Endothelial cell of umbilical vein (primary cell): ENCODE measurements at regions not wholly inside any gene's neighbourhood (a gene's known extent, or its start where the extent isn't known, plus 50 kb on each side); places are given as distances from the start of the nearest gene placed in this dataset.
"Not testable (repeated sequence)": the region's sequence is repeated elsewhere in the genome, so short reads cannot be mapped to it uniquely, and the experiment has no call there.

Source experiments
- BruUV-seq: library from RNA; stranded (reverse); fragments of 400-500 nt; replicated peaks from 2 replicates; lab custom pipeline; 2021; lab: Mats Ljungman, UMichigan
- CTCF ChIA-PET: fragments of 300-600, 350-600 bp; sonication (Branson Sonifier 250); formaldehyde crosslinking; loops from one replicate; lab custom pipeline; 2021; ENCODE audit warnings: antibody characterized with exemption, inconsistent platforms; lab: Charles Lee
- POLR2A ChIA-PET: fragments of 300-600, 350-600 bp; sonication (Branson Sonifier 250); formaldehyde crosslinking; loops from one replicate; lab custom pipeline; 2021; ENCODE audit warnings: antibody characterized with exemption, inconsistent platforms; lab: Charles Lee
- DNase-seq: peaks from one replicate; pipeline ENCODE4 v3.0.0-alpha.2; 2011; ENCODE audit warnings: low read depth, low spot score
- FAIRE-seq: peaks from 2 replicates; lab custom pipeline; 2011; peaks lifted over from hg19 to GRCh38; lab: Jason Lieb, UNC
- H2AFZ ChIP-seq: 2 replicates; pipeline ENCODE4 v1.6.0; 2012; ENCODE audit warnings: low read depth, low read length, control low read depth, inconsistent platforms
- H3K27ac ChIP-seq: 2 replicates; pipeline ENCODE4 v1.5.1; 2011; ENCODE audit warnings: low read depth, mild to moderate bottlenecking, control low read depth, low read length, moderate library complexity; ENCODE audit not compliant: insufficient read depth
- H3K27me3 ChIP-seq, 2 experiments: 2 replicates each; pipeline versions ENCODE4 v1.6.0 to v1.6.1; 2011; ENCODE audit warnings: low read length in 2 of 2, mixed read lengths in 1 of 2; ENCODE audit not compliant: control insufficient read depth in 2 of 2, insufficient read depth in 2 of 2
- H3K36me3 ChIP-seq, 2 experiments: 2 replicates in 1 of 2; 3 replicates in 1 of 2; pipeline ENCODE4 v1.5.1; 2011; ENCODE audit warnings: low read length in 2 of 2, mild to moderate bottlenecking in 1 of 2, moderate library complexity in 1 of 2; ENCODE audit not compliant: control insufficient read depth in 2 of 2, insufficient read depth in 2 of 2; ENCODE audit errors: extremely low read depth in 1 of 2
- H3K4me1 ChIP-seq: 3 replicates; pipeline ENCODE4 v1.5.1; 2011; ENCODE audit warnings: mild to moderate bottlenecking, low read length; ENCODE audit not compliant: control insufficient read depth, insufficient read depth; ENCODE audit errors: extremely low read depth
- H3K4me2 ChIP-seq: 2 replicates; pipeline ENCODE4 v1.6.1; 2011; ENCODE audit warnings: low read length, control low read depth, mixed read lengths; ENCODE audit not compliant: insufficient read depth
- H3K4me3 ChIP-seq, 3 experiments: fragments of 200-600 bp in 1 of 3; sonication (generic), shearing (Covaris generic) in 1 of 3; replicated peaks in 1 of 3; 2 replicates each; pipeline ENCODE4 v1.5.1; 2011 to 2016; ENCODE audit warnings: control low read depth in 3 of 3, low read length in 3 of 3, mild to moderate bottlenecking in 2 of 3, inconsistent platforms in 1 of 3, low read depth in 1 of 3, moderate library complexity in 1 of 3; ENCODE audit not compliant: insufficient read depth in 1 of 3
- H3K79me2 ChIP-seq: 2 replicates; pipeline ENCODE4 v1.6.0; 2012; ENCODE audit warnings: low read length, inconsistent platforms; ENCODE audit not compliant: control insufficient read depth, insufficient read depth
- H3K9ac ChIP-seq: replicated peaks from 2 replicates; pipeline ENCODE3; 2011; ENCODE audit warnings: low read length, control low read depth; ENCODE audit not compliant: insufficient read depth; ENCODE audit errors: extremely low read depth
- H3K9me1 ChIP-seq: replicated peaks from 3 replicates; pipeline ENCODE4 v1.6.0; 2011; ENCODE audit warnings: mild to moderate bottlenecking, low read length; ENCODE audit not compliant: control insufficient read depth, insufficient read depth; ENCODE audit errors: extremely low read depth
- H3K9me3 ChIP-seq: replicated peaks from 2 replicates; pipeline ENCODE4 v1.5.1; 2012; ENCODE audit warnings: low read length, inconsistent platforms; ENCODE audit not compliant: control insufficient read depth, insufficient read depth
- H4K20me1 ChIP-seq: replicated peaks from 2 replicates; pipeline ENCODE3; 2011; ENCODE audit warnings: mild to moderate bottlenecking, low read length; ENCODE audit not compliant: control insufficient read depth, insufficient read depth; ENCODE audit errors: extremely low read depth
- EZH2 ChIP-seq: IDR thresholded peaks from 2 replicates; pipeline ENCODE4 v1.6.1; 2012; ENCODE audit warnings: borderline replicate concordance, low read depth, mild to moderate bottlenecking, moderate library complexity, low read length, inconsistent platforms; ENCODE audit not compliant: severe bottlenecking
- FOS ChIP-seq: IDR thresholded peaks from 2 replicates; pipeline ENCODE4 v1.6.1; 2011; ENCODE audit warnings: mild to moderate bottlenecking, low read length, moderate library complexity, borderline replicate concordance; ENCODE audit not compliant: insufficient read depth
- GATA2 ChIP-seq: IDR thresholded peaks from 2 replicates; pipeline ENCODE4 v1.7.0; 2011; ENCODE audit warnings: low read depth, mild to moderate bottlenecking, moderate library complexity, mixed read lengths, low read length; ENCODE audit not compliant: insufficient read length, insufficient read depth
- MYC ChIP-seq: IDR thresholded peaks from one replicate; pipeline ENCODE4 v1.6.1; 2011; ENCODE audit warnings: mild to moderate bottlenecking, low read depth, low read length
- POLR2A ChIP-seq: IDR thresholded peaks from 2 replicates; pipeline ENCODE4 v1.6.1; 2012; ENCODE audit warnings: low read depth, mild to moderate bottlenecking, control low read depth, low read length
- dilution Hi-C: fragments of 300-500 bp; cut with MboI; formaldehyde crosslinking; loops from one replicate; pipeline ENCODE4 v1.15.0; 2019; ENCODE audit warnings: low sequenced_read_pairs; ENCODE audit not compliant: extremely low pct_ligation_motif_present
- intact Hi-C: fragments of 100-400 bp; cut with micrococcal nuclease; formaldehyde crosslinking; loops from one replicate; pipeline ENCODE4 v1.10.0; 2022
- TF ChIP-seq, protein P1 (sequence below), 2 donors: IDR thresholded peaks; 1 replicate in 1 of 2; 2 replicates in 1 of 2; pipeline ENCODE4 v1.5.1; 2011; ENCODE audit warnings: low read length in 2 of 2, mild to moderate bottlenecking in 2 of 2, moderate library complexity in 2 of 2, control low read depth in 1 of 2, inconsistent platforms in 1 of 2, low read depth in 1 of 2; ENCODE audit not compliant: insufficient read depth in 1 of 2; ENCODE audit errors: extremely low read depth in 1 of 2
- TF ChIP-seq, protein P2 (sequence below): IDR thresholded peaks from 2 replicates; pipeline ENCODE4 v1.6.1; 2011; ENCODE audit not compliant: insufficient read depth, insufficient read length

DNA sequence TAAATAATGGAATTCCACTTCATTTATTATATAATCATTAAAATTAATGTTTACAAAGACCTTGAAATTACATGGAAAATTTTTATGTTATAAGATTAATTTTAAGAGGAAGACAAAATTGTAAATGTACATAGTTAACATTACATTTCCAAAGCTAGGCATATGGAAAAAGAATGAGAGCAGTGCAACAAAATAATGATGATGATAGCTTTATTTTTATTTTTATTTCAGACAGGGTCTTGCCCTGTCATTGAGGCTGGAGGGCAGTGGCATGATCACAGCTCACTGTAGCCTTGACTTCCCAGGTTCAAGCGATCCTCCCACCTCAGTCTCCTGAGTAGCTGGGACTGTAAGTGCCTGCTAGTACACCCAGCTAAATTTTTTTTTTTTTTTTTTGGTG lies 61.2 kb upstream of the ZCCHC2 start:
- Histone ChIP-seq H3K79me2 (no peaks in the 10 kb centered on the region), H3K9ac (no peak overlapping the region), H3K9me3 (no peaks in the 10 kb centered on the region), H3K4me1 (no peaks in the 10 kb centered on the region), H3K9me1 (no peaks in the 10 kb centered on the region), H3K4me3 (no peak overlapping the region), H4K20me1 (no peaks in the 10 kb centered on the region), H3K27ac (no peak overlapping the region), H2AFZ (no peak overlapping the region), H3K27me3 (no peaks in the 10 kb centered on the region), H3K36me3 (no peaks in the 10 kb centered on the region), H3K4me2 (no peak overlapping the region)
- FAIRE-seq (no peak), DNase-seq (no peak)
- no TSS peak for BruUV-seq
- CTCF ChIA-PET: interaction anchor here (1.1 to 1.9 kb wide), 2 partner anchors 11 to 36 kb away, joined by 3 to 9 read pairs; no protein-coding TSS in a partner anchor
- intact Hi-C loops: no loop called here
- dilution Hi-C loops: no loop called here
- no peak for TF ChIP-seq GATA2
- TF ChIP-seq, protein P1, sequence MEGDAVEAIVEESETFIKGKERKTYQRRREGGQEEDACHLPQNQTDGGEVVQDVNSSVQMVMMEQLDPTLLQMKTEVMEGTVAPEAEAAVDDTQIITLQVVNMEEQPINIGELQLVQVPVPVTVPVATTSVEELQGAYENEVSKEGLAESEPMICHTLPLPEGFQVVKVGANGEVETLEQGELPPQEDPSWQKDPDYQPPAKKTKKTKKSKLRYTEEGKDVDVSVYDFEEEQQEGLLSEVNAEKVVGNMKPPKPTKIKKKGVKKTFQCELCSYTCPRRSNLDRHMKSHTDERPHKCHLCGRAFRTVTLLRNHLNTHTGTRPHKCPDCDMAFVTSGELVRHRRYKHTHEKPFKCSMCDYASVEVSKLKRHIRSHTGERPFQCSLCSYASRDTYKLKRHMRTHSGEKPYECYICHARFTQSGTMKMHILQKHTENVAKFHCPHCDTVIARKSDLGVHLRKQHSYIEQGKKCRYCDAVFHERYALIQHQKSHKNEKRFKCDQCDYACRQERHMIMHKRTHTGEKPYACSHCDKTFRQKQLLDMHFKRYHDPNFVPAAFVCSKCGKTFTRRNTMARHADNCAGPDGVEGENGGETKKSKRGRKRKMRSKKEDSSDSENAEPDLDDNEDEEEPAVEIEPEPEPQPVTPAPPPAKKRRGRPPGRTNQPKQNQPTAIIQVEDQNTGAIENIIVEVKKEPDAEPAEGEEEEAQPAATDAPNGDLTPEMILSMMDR (IDR thresholded peaks at IDR 0.05; ENCODE audit: extremely low read depth in 1 of 2, insufficient read depth in 1 of 2, low read depth in 1 of 2, low read length in 2 of 2): no peak
- no peak for TF ChIP-seq FOS
- no peak for TF ChIP-seq EZH2
- TF ChIP-seq POLR2A: no peak
- TF ChIP-seq, protein P2, sequence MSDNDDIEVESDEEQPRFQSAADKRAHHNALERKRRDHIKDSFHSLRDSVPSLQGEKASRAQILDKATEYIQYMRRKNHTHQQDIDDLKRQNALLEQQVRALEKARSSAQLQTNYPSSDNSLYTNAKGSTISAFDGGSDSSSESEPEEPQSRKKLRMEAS: no peak
- POLR2A ChIA-PET: no interaction called here

DNA sequence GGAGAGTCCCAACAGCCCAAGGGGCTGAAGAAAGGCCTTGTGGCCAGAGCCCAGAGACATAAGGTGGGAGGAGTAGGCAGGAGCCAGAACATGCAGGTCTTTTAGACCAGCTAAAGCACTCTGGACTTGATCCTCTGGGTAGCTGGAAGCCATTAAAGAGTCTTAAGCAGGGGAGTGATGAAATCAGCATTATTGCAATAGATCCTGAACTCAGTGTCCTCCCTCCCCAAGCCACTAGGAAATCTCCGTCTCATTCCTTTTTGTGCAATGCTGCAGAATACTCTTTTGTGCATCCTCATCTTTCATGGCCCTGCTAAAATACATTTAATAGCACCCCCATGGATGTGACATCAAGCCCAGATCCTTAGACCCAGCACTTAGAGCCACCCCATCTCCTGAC lies 58.6 kb upstream of the ZCCHC2 start:
- no peak overlapping the region for H3K9ac ChIP-seq
- FAIRE-seq: no peak
- dilution Hi-C loops (no loop called here), intact Hi-C loops (no loop called here)
- H3K9me3 ChIP-seq: no peaks in the 10 kb centered on the region
- H3K27me3 ChIP-seq: no peaks in the 10 kb centered on the region
- no peak overlapping the region for H2AFZ ChIP-seq
- no peaks in the 10 kb centered on the region for H3K4me1 ChIP-seq
- ChIA-PET POLR2A (no interaction called here), CTCF (no interaction called here)
- H3K27ac ChIP-seq: no peak overlapping the region
- H3K36me3 ChIP-seq: no peaks in the 10 kb centered on the region
- no peaks in the 10 kb centered on the region for H4K20me1 ChIP-seq
- no peak for DNase-seq
- no TSS peak for BruUV-seq
- no peak overlapping the region for H3K4me2 ChIP-seq
- no peaks in the 10 kb centered on the region for H3K9me1 ChIP-seq
- H3K4me3 ChIP-seq: no peak overlapping the region
- no peaks in the 10 kb centered on the region for H3K79me2 ChIP-seq
- TF ChIP-seq, protein P2: no peak
- TF ChIP-seq MYC (no peak), EZH2 (no peak), FOS (no peak)

DNA sequence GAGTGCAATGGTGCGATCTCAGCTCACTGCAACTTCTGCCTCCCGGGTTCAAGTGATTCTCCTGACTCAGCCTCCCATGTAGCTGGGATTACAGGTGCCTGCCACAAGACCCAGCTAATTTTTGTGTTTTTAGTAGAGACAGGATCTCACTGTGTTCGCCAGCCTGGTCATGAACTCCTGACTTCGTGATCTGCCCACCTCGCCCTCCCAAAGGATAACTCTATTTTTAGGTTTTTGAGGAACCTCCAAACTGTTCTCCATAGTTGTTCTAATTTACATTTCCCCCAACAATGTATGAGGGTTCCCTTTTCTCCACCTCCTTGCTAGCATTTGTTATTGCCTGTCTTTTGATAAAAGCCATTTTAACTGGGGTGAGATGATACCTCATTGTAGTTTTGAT lies 53.7 kb upstream of the ZCCHC2 start:
- FAIRE-seq, H3K79me2 ChIP-seq, H3K27me3 ChIP-seq, H4K20me1 ChIP-seq, DNase-seq, H3K4me1 ChIP-seq, dilution Hi-C loops, H3K9me3 ChIP-seq, POLR2A ChIA-PET, H2AFZ ChIP-seq, BruUV-seq, H3K4me2 ChIP-seq, intact Hi-C loops, H3K9ac ChIP-seq, H3K36me3 ChIP-seq, CTCF ChIA-PET, H3K4me3 ChIP-seq, H3K9me1 ChIP-seq, H3K27ac ChIP-seq: not testable (repeated sequence)
